K562 (cell line): ENCODE measurements at regions not wholly inside any gene's neighbourhood (a gene's known extent, or its start where the extent isn't known, plus 50 kb on each side); places are given as distances from the start of the nearest gene placed in this dataset.

ENCODE experiments used
- ATAC-seq: fragments of 200-7000 bp; cut with Tn5 transposase; 3 replicates; pipeline ENCODE4 v1.9.1; 2020; ENCODE audit warnings: moderate library complexity
- BruUV-seq: library from RNA; stranded (reverse); fragments of 400-500 nt; replicated peaks from 2 replicates; lab custom pipeline; 2021; lab: Mats Ljungman, UMichigan
- CTCF ChIA-PET: fragments of 300-600 bp; formaldehyde crosslinking; extraction: SDS; loops from one replicate; lab custom pipeline; 2021; ENCODE audit warnings: low intra/inter-chr PET ratio; lab: Yijun Ruan, JAX
- POLR2A ChIA-PET: fragments of 300-600, 350-650 bp; sonication (Branson Sonifier 250); formaldehyde crosslinking; extraction: SDS; loops from one replicate; lab custom pipeline; 2021; ENCODE audit warnings: antibody characterized with exemption, inconsistent platforms; lab: Yijun Ruan, JAX
- DNase-seq, 4 experiments: peaks; one replicate each; pipeline versions ENCODE4 v3.0.0 to v3.0.0-alpha.2; 2011 to 2018; ENCODE audit warnings: low spot score in 3 of 4, mixed read lengths in 3 of 4; ENCODE audit errors: extremely low read depth in 1 of 4
- FAIRE-seq: peaks from 2 replicates; lab custom pipeline; 2011; peaks lifted over from hg19 to GRCh38; lab: Jason Lieb, UNC
- H2AFZ ChIP-seq: 2 replicates; pipeline ENCODE4 v1.6.0; 2011; ENCODE audit warnings: low read depth, low read length, control low read depth, inconsistent platforms
- H3K27ac ChIP-seq: fragments of 200-600 bp; 3 replicates; pipeline ENCODE4 v1.8.0; 2011; ENCODE audit warnings: low read depth, mild to moderate bottlenecking, control low read depth, inconsistent platforms, low read length, moderate library complexity, mixed read lengths; ENCODE audit errors: extremely low read depth
- H3K27me3 ChIP-seq, 2 experiments: fragments of 300-600 bp in 1 of 2; 2 replicates in 1 of 2; 3 replicates in 1 of 2; pipeline versions ENCODE4 v1.6.0 to v1.8.0; 2011; ENCODE audit warnings: inconsistent platforms in 2 of 2, low read length in 2 of 2, mild to moderate bottlenecking in 1 of 2, mixed read lengths in 1 of 2, moderate library complexity in 1 of 2; ENCODE audit not compliant: control insufficient read depth in 2 of 2, insufficient read depth in 2 of 2
- H3K36me3 ChIP-seq: fragments of 300-600 bp; 3 replicates; pipeline ENCODE4 v1.8.0; 2011; ENCODE audit warnings: mild to moderate bottlenecking, low read length, inconsistent platforms; ENCODE audit not compliant: control insufficient read depth, insufficient read depth
- H3K4me1 ChIP-seq, 2 experiments: fragments of 200-600 bp in 1 of 2; replicated peaks in 1 of 2; 2 replicates in 1 of 2; 3 replicates in 1 of 2; pipeline versions ENCODE4 v1.5.1 to v1.8.0; 2011; ENCODE audit warnings: inconsistent platforms in 2 of 2, low read length in 2 of 2, mild to moderate bottlenecking in 1 of 2, mixed read lengths in 1 of 2, moderate library complexity in 1 of 2; ENCODE audit not compliant: control insufficient read depth in 2 of 2, insufficient read depth in 2 of 2
- H3K4me2 ChIP-seq: 2 replicates; pipeline ENCODE4 v1.6.1; 2011; ENCODE audit warnings: low read length, control low read depth, inconsistent platforms, mixed read lengths; ENCODE audit not compliant: insufficient read depth
- H3K4me3 ChIP-seq: fragments of 200-600 bp; sonication (generic), shearing (Covaris generic); 2 replicates; pipeline ENCODE4 v1.5.1; 2016; ENCODE audit warnings: control low read depth, inconsistent platforms
- H3K79me2 ChIP-seq: fragments of 200-600 bp; 3 replicates; pipeline ENCODE4 v1.8.0; 2011; ENCODE audit warnings: low read length, inconsistent platforms; ENCODE audit not compliant: control insufficient read depth, insufficient read depth
- H3K9ac ChIP-seq, 2 experiments: 2 replicates each; pipeline versions ENCODE4 v1.6.0 to v1.6.1; 2011; ENCODE audit warnings: low read depth in 2 of 2, low read length in 2 of 2, control low read depth in 1 of 2, inconsistent platforms in 1 of 2, mild to moderate bottlenecking in 1 of 2, mixed read lengths in 1 of 2; ENCODE audit not compliant: insufficient read depth in 1 of 2
- H3K9me1 ChIP-seq: one replicate; pipeline ENCODE4 v1.6.0; 2011; ENCODE audit warnings: inconsistent platforms, mild to moderate bottlenecking, low read length, moderate library complexity; ENCODE audit not compliant: control insufficient read depth, insufficient read depth
- H3K9me3 ChIP-seq: replicated peaks from 2 replicates; pipeline ENCODE4 v1.5.1; 2011; ENCODE audit warnings: low read depth, low read length, inconsistent platforms; ENCODE audit not compliant: control insufficient read depth, insufficient read depth
- H4K20me1 ChIP-seq: replicated peaks from 2 replicates; pipeline ENCODE4 v1.6.1; 2011; ENCODE audit warnings: low read length, inconsistent platforms, mixed read lengths; ENCODE audit not compliant: control insufficient read depth, insufficient read depth
- CCAR2 ChIP-seq: fragments of 200-400 bp; formaldehyde crosslinking; IDR thresholded peaks from 2 replicates; pipeline ENCODE4 v1.6.1; 2017; ENCODE audit warnings: mild to moderate bottlenecking, low read depth, low read length
- EHMT2 ChIP-seq: fragments of 450-650 bp; IDR thresholded peaks from 2 replicates; pipeline ENCODE4 v1.6.1; 2018; ENCODE audit warnings: antibody characterized with exemption
- GABPA ChIP-seq: fragments of 200-800 bp; sonication (Bioruptor generic); conservative IDR thresholded peaks from 2 replicates; pipeline ENCODE4 v1.6.1; 2016; ENCODE audit warnings: low read depth, missing genetic modification characterization, missing compliant biosample characterization
- KAT7 ChIP-seq: sonication (generic); formaldehyde crosslinking; IDR thresholded peaks from 2 replicates; pipeline ENCODE4 v1.8.0; 2022; ENCODE audit warnings: missing genetic modification reagents, mild to moderate bottlenecking, borderline replicate concordance
- MAX ChIP-seq: sonication (generic); formaldehyde crosslinking; IDR thresholded peaks from 2 replicates; pipeline ENCODE4 v1.9.0; 2022; ENCODE audit warnings: mild to moderate bottlenecking, missing genetic modification reagents
- NCOA2 ChIP-seq, 2 experiments: fragments of 450-650 bp; IDR thresholded peaks; 2 replicates each; pipeline ENCODE4 v1.6.1; 2018; ENCODE audit warnings: mild to moderate bottlenecking in 2 of 2, moderate library complexity in 1 of 2; ENCODE audit not compliant: partially characterized antibody in 2 of 2
- PRMT5 ChIP-seq: sonication (generic); formaldehyde crosslinking; IDR thresholded peaks from 2 replicates; pipeline ENCODE4 v1.5.0; 2020; ENCODE audit warnings: missing genetic modification reagents
- U2AF2 ChIP-seq: fragments of 200-400 bp; formaldehyde crosslinking; optimal IDR thresholded peaks from 2 replicates; pipeline ENCODE3; 2017; ENCODE audit warnings: low read depth, mild to moderate bottlenecking, low read length
- ZNF274 ChIP-seq: IDR thresholded peaks from 2 replicates; pipeline ENCODE4 v1.6.1; 2011; ENCODE audit warnings: low read depth, mild to moderate bottlenecking, low read length, moderate library complexity, borderline replicate concordance
- ZNF609 ChIP-seq: sonication (generic); formaldehyde crosslinking; IDR thresholded peaks from 2 replicates; pipeline ENCODE4 v1.8.1; 2023; ENCODE audit warnings: missing genetic modification reagents, mild to moderate bottlenecking, borderline replicate concordance
- WGBS: fragments of 100-300 bp; shearing (Covaris generic); methylation state at CpG from one replicate; pipeline ENCODE4 v1.1.6; 2016; ENCODE audit warnings: low coverage, mixed read lengths; ENCODE audit not compliant: insufficient coverage; ENCODE audit errors: missing lambda C conversion rate; 5-methylcytosine and 5-hydroxymethylcytosine counted together
- in situ Hi-C: fragments of 300-500 bp; cut with MboI; formaldehyde crosslinking; loops from 4 replicates; pipeline ENCODE4 v1.15.0; 2018; ENCODE audit warnings: inconsistent platforms, mixed read lengths
- intact Hi-C: fragments of 100-400 bp; cut with micrococcal nuclease; formaldehyde crosslinking; loops from 2 replicates; pipeline ENCODE4 v1.14.2; 2022
- TF ChIP-seq, protein P1 (sequence below): fragments of 150-350 bp; conservative IDR thresholded peaks from 2 replicates; pipeline ENCODE4 v1.6.1; 2014; ENCODE audit warnings: low read length

DNA sequence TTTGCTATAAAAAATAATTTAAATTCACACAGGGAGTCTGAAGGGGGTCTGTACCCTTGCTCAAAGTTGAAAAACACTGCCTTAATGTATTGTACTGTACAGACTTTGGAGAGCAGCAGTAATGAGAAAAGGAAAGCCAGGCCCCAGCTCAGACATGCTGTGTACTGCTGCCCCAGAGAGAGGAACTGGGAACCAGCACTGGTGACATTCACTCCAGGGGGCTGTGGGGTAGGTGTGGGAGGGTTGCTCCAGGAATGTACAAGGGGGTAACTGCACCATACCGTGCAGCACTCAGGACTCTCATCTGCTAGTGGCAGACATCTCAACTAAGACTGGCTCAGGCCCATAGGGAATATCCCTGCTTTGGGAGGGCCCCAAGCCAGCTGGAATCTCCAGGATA lies 146.0 kb upstream of the RMP24 start:
- POLR2A ChIA-PET, result no interaction called here
- H3K4me3 ChIP-seq, result no peak overlapping the region
- ATAC-seq (no peak), DNase-seq (no peak), FAIRE-seq (no peak)
- H3K4me2 ChIP-seq, result no peak overlapping the region
- in situ Hi-C loops (no loop called here), intact Hi-C loops (no loop called here)
- BruUV-seq, result no TSS peak
- H3K9me3 ChIP-seq, result no peaks in the 10 kb centered on the region
- no peaks in the 10 kb centered on the region for H3K9me1 ChIP-seq
- no peak overlapping the region for H3K9ac ChIP-seq
- H3K36me3 ChIP-seq, result no peaks in the 10 kb centered on the region
- H3K27ac ChIP-seq, result no peak overlapping the region
- H3K27me3 ChIP-seq, result peaks cover 0 to 4% of the 10 kb centered on the region in 2 experiments; a peak in 1 of 5 replicates
- peaks cover 0 to 7% of the 10 kb centered on the region in 2 experiments; a peak in 1 of 5 replicates for H3K4me1 ChIP-seq
- H4K20me1 ChIP-seq, result no peaks in the 10 kb centered on the region
- no peak for TF ChIP-seq GABPA (tag)
- TF ChIP-seq, protein P1, sequence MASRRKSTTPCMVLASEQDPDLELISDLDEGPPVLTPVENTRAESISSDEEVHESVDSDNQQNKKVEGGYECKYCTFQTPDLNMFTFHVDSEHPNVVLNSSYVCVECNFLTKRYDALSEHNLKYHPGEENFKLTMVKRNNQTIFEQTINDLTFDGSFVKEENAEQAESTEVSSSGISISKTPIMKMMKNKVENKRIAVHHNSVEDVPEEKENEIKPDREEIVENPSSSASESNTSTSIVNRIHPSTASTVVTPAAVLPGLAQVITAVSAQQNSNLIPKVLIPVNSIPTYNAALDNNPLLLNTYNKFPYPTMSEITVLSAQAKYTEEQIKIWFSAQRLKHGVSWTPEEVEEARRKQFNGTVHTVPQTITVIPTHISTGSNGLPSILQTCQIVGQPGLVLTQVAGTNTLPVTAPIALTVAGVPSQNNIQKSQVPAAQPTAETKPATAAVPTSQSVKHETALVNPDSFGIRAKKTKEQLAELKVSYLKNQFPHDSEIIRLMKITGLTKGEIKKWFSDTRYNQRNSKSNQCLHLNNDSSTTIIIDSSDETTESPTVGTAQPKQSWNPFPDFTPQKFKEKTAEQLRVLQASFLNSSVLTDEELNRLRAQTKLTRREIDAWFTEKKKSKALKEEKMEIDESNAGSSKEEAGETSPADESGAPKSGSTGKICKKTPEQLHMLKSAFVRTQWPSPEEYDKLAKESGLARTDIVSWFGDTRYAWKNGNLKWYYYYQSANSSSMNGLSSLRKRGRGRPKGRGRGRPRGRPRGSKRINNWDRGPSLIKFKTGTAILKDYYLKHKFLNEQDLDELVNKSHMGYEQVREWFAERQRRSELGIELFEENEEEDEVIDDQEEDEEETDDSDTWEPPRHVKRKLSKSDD, result no peak
- TF ChIP-seq EHMT2, result no peak
- TF ChIP-seq ZNF609 (CRISPR knock-in tag), result no peak
- TF ChIP-seq MAX (CRISPR knock-in tag), result no peak
- TF ChIP-seq NCOA2 (IDR thresholded peaks at IDR 0.05; ENCODE audit: partially characterized antibody in 2 of 2), result no peak
- no peak for TF ChIP-seq CCAR2
- TF ChIP-seq PRMT5 (CRISPR knock-in tag), result no peak
- no peak for TF ChIP-seq U2AF2
- TF ChIP-seq ZNF274, result no peak
- no peak for TF ChIP-seq KAT7 (CRISPR knock-in tag)
- H2AFZ ChIP-seq, result no peak overlapping the region
- WGBS, result 0% methylated on average over 1 of the region's 1 CpG
- CTCF ChIA-PET, result no interaction called here
- H3K79me2 ChIP-seq, result no peaks in the 10 kb centered on the region
